ENCODE measurements at regions not wholly inside any gene's neighbourhood (a gene's known extent, or its start where the extent isn't known, plus 50 kb on each side); places are given as distances from the start of the nearest gene placed in this dataset.

GRCh38 chr18:38074298-38074876 lies 508.8 kb upstream of the CELF4 start:
- DNase-seq = no peak

- DNase-seq = no peak
Observed at GRCh38 chr18:38067821-38068220, 502.2 kb upstream of the CELF4 start.

GRCh38 chr18:38067086-38067485 lies 501.5 kb upstream of the CELF4 start:
- DNase-seq = no peak

GRCh38 chr18:38052879-38053590 lies 487.4 kb upstream of the CELF4 start:
- DNase-seq = no peak

- DNase-seq = no peak
Observed at GRCh38 chr18:38047820-38048219, 482.2 kb upstream of the CELF4 start.

- DNase-seq = no peak
Observed at GRCh38 chr18:38046651-38047050, 481.1 kb upstream of the CELF4 start.

GRCh38 chr18:38045845-38046244 lies 480.2 kb upstream of the CELF4 start:
- DNase-seq = no peak

GRCh38 chr18:38042211-38042890 lies 476.8 kb upstream of the CELF4 start:
- no peak for DNase-seq

GRCh38 chr18:38038242-38038641 lies 472.6 kb upstream of the CELF4 start:
- no peak for DNase-seq

- no peak for DNase-seq
Observed at GRCh38 chr18:38035193-38035592, 469.6 kb upstream of the CELF4 start.

GRCh38 chr18:38033282-38033681 lies 467.7 kb upstream of the CELF4 start:
- no peak for DNase-seq

- DNase-seq = no peak
Observed at GRCh38 chr18:38032516-38032915, 466.9 kb upstream of the CELF4 start.

- no peak for DNase-seq
Observed at GRCh38 chr18:38028946-38029345, 463.3 kb upstream of the CELF4 start.

- DNase-seq = no peak
Observed at GRCh38 chr18:38025433-38026038, 459.9 kb upstream of the CELF4 start.

GRCh38 chr18:38023871-38024270 lies 458.3 kb upstream of the CELF4 start:
- DNase-seq = no peak

- DNase-seq = no peak
Observed at GRCh38 chr18:38022234-38022633, 456.6 kb upstream of the CELF4 start.

GRCh38 chr18:38019292-38019691 lies 453.7 kb upstream of the CELF4 start:
- DNase-seq = no peak

GRCh38 chr18:38010971-38011857 lies 445.6 kb upstream of the CELF4 start:
- DNase-seq = no peak

- DNase-seq = no peak
Observed at GRCh38 chr18:38010037-38010436, 444.4 kb upstream of the CELF4 start.

GRCh38 chr18:38009320-38009719 lies 443.7 kb upstream of the CELF4 start:
- no peak for DNase-seq

- no peak for DNase-seq
Observed at GRCh38 chr18:38007676-38008330, 442.2 kb upstream of the CELF4 start.

GRCh38 chr18:38007026-38007425 lies 441.4 kb upstream of the CELF4 start:
- DNase-seq = no peak
